ENCODE measurements at regions not wholly inside any gene's neighbourhood (a gene's known extent, or its start where the extent isn't known, plus 50 kb on each side); places are given as distances from the start of the nearest gene placed in this dataset.

DNA sequence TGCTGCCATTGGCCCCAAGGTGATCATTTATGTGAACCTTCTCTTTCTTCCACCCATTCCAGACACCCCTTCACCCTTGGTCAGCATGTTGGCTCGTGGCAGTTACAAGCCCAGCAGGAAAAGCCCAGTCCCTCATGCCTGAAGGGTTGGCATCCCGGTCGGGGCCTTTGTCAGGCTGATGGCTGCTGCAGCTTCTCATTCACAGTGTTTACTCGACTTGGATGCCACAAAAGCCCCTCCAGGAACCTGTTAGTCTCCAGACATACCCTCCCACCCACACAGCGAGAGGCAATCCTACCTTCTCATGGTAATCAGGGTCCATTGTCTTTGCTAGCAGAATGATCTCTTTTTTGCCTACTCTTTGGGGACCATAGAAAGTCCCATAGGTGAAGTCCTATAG, 200.8 kb upstream of the PFKP start:
- no peak for DNase-seq (ENCODE audit: low read depth in 2 of 2)

DNA sequence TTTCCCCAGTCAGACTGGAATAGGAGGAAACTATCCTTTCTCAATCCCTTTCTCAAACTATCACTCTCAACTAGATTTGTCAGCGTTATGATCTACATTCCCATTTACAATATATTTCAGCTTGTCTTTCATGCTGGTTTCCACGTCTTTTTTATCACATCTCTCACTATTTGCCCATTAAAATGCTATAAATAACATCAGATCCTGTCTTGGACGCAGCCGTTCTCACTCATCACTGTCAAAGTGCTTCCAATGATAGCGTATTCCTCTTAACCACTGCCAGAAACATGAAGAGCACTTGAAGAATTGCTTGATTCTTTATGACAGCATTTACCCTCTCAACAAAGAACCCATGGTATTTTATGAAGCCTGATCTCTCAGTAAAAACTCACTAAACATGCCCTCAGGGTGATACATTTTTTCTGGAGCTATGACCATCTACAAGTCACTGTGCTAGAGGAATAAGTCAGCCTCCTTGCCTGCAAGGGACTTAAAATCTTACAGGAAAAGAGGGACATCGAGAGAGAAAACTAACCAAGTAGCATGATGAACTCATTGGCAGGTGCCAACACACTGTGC, 205.6 kb upstream of the PFKP start:
- DNase-seq (ENCODE audit: low read depth in 2 of 2): no peak

GRCh38 chr10:2858452-2858851, 208.9 kb upstream of the PFKP start:
- DNase-seq (ENCODE audit: low read depth in 2 of 2): no peak

- no peak for DNase-seq (ENCODE audit: low read depth in 2 of 2)
Measured at GRCh38 chr10:2856598-2856997, 210.8 kb upstream of the PFKP start.

GRCh38 chr10:2852574-2853323, 214.6 kb upstream of the PFKP start:
- no peak for DNase-seq (ENCODE audit: low read depth in 2 of 2)

- no peak for DNase-seq (ENCODE audit: low read depth in 2 of 2)
Measured at GRCh38 chr10:2851566-2851965, 215.8 kb upstream of the PFKP start.

DNA sequence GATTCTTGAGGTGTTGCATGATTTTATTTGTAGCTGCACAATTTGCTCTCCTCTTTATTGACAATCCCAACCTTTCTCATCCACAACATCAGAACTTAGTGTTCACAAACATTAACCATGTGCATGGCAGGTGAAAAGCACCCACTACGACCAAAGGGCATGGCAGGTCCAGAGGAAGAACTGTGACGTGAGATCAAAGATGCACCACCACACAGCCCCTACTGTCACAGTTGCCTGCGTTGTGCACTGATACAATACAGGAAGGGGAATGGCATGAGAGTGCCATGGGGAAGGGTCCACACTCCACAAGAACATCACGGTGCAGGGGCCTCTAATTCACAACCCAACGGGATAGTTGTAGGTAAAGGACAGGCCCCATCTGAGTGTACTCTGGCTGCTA, 217.1 kb upstream of the PFKP start:
- DNase-seq (ENCODE audit: low read depth in 2 of 2): no peak

DNA sequence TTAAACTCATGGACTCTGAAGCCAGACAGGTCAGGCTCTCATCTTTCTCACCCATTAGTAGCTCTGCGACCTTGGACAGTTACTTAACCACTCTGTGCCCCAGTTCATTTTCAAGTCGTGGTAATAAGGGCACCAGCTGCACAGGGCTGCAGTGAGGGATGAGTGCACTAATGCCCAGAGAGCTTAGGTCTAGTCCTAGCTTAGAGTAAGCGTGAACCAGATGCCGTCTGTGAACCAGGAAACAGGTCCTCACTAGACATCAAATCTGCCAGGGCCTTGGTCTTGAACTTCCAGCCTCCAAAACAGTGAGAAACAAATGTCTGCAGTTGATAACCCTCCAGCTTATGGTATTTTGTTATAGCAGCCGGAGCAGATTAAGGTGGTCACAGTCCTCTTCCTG, 222.4 kb upstream of the PFKP start:
- no peak for DNase-seq (ENCODE audit: low read depth in 2 of 2)

- no peak for DNase-seq (ENCODE audit: low read depth in 2 of 2)
Measured at GRCh38 chr10:2839081-2839725, 228.1 kb upstream of the PFKP start.

- DNase-seq (ENCODE audit: low read depth in 2 of 2): peak; percentile 41 to 47
Measured at GRCh38 chr10:2837674-2838073, 229.7 kb upstream of the PFKP start.

DNA sequence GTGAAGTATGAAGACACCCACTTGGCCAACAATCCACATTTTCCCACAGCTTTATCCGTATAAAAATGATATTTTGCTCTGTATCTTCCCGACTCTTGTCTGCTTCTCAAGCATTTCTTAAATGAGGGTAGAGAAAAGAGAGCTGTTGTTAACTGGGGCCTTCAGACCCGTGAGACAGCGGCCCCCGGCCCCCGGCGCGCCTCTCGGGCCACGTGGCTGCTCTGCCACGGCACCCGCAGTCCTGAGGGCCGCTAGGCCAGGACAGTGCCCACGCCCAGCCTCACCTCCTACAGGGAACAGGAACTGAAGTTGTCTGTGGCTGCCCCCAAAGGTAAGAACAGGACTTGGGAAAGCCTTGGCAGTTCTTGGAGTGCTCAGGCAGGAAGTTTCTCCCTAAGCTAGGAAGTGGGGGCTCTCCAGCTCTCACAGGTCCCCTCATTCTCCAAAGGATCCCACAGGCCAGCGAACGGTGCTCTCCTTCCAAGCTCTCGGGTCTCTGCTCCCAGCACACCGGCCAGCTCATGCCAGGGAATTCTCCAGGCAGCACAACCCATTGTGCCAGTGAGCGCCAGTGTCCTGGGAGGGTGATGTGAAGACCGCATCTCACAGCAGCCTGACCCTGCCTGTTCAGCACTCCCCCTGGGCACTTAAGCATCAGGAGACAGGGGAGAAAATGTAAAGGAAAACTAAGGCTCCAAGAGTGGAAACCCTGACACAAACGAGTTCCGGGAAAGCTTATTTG, 230.3 kb upstream of the PFKP start:
- DNase-seq (ENCODE audit: low read depth in 2 of 2): no peak

DNA sequence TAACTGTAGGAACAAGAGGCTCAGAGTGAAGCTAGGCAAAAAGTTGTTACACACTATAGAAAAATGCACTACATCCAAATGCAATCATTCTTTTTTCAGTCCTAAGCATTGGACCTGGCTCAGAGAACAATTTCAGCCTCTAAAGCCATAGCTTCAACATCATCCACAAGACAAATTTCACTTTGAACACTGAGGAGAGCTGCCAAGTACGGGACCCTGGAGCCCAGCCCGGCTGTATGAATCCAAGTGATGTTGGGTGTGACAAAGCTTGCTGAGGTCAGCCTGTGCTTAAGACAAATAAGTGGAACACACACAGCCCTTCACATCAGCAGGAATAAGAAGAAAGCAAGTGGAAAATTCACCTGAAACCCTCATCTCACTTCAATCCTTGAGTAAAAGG, 233.1 kb upstream of the PFKP start:
- no peak for DNase-seq (ENCODE audit: low read depth in 2 of 2)

GRCh38 chr10:2831509-2831908, 235.8 kb upstream of the PFKP start:
- no peak for DNase-seq (ENCODE audit: low read depth in 2 of 2)

DNA sequence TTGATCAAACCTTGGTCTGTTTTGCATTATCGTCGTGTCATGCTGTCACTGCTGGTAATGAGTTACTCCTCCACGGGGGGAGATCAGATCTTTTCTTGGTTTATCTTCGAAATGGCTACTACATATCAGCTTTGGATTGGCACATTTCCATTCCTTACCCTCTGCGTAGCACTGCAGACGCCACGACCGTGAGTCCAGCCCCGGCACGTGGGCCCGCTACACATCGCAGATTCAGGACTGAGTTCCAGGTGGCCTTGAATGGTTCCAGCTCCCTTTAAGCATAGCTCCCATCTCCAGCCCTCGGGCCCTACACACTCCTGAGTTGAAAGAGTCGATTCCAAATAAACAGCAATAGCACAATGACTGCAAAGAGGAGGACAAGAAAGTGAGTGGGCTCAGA, 238.6 kb upstream of the PFKP start:
- no peak for DNase-seq (ENCODE audit: low read depth in 2 of 2)

DNA sequence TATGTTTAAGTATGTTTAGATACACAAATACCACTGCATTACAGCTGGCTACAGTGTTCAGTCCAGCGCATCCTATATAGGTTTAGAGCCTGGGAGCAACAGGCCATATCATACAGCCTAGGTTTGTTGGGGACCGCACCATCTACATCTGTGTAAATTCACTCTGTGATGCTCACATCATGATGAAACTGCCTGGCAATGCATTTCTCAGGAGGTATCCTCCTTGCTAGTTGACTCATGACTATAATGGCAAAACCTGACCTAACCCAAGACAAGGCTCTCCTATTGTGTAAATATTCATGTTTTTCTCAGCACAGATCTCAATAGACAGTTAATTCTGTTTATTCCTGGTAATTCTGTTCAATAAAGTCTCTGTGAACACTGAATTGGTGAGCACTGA, 240.7 kb upstream of the PFKP start:
- no peak for DNase-seq (ENCODE audit: low read depth in 2 of 2)

GRCh38 chr10:2825841-2826240, 241.5 kb upstream of the PFKP start:
- no peak for DNase-seq (ENCODE audit: low read depth in 2 of 2)

DNA sequence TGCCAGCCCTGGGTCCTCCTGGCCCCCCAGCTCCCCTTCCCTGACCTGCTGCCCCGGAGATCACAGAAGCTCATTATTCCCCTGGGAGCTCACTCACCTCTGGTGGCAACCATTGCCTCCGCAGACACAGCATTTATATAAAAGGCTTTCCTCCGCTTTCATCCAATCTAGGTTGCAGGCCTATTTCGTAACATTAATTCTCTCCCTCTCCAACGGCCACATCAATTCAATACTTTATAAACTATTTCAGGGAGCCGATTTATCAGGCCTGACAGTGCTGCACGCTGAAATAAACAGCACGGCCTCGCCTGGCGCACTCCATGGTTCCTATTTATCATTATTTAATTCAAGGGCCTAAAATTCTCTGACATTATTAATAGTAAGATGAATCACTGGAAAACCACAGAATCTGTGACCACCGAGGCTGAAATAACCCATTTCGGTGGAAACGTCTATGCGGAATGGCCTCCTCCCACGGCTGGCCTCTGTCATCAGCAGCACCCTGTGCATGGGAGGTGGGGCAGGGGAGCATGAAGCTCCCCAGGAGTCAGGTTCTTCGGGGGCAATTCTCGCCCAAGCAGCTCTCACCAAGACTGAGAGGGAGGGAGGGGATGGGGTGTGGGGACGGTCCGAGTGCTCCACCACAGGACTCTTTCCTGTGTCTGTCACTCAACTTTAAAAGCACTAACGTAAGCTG, 249.3 kb upstream of the PFKP start:
- no peak for DNase-seq (ENCODE audit: low read depth in 2 of 2)

DNA sequence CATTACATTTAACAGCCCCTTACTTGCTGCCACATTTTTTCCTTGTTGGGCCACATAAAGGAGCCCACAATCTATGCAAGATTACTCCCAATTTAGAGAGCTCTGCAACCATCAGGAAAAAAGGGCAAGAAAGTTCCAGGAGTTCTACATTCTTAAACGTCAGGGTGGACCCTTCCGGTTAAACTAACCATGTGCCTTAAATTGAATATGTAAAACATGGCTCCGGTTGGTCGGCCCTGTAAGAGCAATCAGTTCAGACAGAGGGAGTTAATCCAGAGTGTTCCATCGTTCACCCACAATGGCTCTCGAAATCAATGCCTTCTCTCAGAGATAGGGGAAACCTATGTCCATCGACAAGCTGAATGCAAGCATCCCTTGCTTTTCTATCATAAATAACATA, 253.7 kb upstream of the PFKP start:
- no peak for DNase-seq (ENCODE audit: low read depth in 2 of 2)

DNA sequence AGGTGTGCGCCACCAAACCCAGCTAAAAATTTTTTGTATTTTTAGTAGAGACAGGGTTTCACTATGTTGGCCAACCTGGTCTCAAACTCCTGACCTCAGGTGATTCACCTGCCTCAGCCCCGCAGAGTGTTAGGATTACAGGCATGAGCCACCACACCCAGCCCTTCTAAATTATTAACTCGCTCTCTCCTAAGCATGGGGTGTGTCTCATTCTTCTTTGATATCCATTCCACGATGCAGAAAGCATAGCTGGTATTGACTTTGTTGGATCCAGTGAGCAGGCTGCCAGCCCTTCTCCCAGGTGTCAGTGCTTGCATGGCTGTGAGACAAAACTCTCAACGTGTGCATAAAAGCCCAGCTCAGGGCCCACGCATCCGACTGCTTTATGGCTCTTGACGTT, 254.1 kb upstream of the PFKP start:
- DNase-seq (ENCODE audit: low read depth in 2 of 2): no peak

DNA sequence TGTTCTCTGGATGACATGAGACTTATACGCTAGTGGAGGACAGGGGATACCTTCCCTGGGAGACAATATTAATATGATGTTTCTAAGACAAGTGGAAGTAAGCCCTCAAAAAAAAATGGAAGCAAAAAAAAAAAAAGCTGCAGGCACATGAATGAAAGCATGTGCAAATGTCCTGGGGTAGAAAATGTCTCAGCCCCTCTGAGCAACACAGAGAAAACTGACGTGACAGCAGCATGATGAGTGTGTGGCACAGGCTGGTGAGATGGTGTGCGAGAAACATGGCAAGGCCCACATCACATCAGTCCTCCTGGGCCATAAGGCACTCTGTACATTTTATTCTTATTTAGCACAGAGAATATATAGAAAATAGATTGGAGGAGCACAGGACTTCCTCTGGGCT, 254.7 kb upstream of the PFKP start:
- no peak for DNase-seq (ENCODE audit: low read depth in 2 of 2)

DNA sequence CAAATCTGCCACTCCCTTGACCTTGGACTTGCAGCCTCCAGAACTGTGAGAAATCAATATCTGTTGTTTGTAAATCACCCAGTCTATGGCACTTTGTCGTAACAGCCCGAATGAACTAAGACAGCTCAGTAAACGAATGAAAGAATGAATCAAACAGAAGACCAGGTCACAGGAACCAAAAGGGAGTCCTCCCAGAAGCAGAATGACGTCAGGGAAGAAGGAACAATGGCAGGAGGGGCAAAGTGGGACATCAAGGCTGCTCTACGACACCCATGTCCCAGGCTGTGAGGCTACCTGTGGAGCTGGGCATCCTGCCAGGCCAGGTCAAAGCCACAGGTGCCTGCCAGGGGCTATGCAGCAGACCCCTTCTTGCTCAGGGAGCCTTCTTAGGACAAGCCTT, 267.2 kb upstream of the PFKP start:
- no peak for DNase-seq (ENCODE audit: low read depth in 2 of 2)
